ENCODE measurements at regions not wholly inside any gene's neighbourhood (a gene's known extent, or its start where the extent isn't known, plus 50 kb on each side); places are given as distances from the start of the nearest gene placed in this dataset.
"Not testable (repeated sequence)": the region's sequence is repeated elsewhere in the genome, so short reads cannot be mapped to it uniquely, and the experiment has no call there.

DNA sequence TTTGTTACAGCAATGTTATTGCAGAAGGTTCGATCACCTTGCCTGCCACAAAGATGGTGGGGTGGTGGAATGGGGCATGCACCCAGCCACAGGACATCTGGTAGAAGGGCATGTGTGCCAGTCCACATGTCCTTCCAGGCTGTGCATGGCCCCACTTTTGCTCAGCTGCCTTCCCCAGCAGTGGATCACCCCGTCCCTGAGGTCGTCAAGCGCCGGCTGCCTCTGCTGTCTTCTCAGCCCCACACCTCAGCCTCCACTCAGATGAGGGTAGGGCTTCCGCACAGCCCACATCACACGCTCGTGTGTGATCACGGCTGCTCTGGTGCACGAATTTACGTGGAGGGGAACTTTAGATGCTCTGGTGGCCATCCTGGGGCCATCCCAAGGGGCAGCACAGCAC lies 109.5 kb upstream of the PMEPA1 start:
- H3K27ac Mint-ChIP-seq (ENCODE audit: unreplicated experiment): peak overlapping the region; percentile 9

DNA sequence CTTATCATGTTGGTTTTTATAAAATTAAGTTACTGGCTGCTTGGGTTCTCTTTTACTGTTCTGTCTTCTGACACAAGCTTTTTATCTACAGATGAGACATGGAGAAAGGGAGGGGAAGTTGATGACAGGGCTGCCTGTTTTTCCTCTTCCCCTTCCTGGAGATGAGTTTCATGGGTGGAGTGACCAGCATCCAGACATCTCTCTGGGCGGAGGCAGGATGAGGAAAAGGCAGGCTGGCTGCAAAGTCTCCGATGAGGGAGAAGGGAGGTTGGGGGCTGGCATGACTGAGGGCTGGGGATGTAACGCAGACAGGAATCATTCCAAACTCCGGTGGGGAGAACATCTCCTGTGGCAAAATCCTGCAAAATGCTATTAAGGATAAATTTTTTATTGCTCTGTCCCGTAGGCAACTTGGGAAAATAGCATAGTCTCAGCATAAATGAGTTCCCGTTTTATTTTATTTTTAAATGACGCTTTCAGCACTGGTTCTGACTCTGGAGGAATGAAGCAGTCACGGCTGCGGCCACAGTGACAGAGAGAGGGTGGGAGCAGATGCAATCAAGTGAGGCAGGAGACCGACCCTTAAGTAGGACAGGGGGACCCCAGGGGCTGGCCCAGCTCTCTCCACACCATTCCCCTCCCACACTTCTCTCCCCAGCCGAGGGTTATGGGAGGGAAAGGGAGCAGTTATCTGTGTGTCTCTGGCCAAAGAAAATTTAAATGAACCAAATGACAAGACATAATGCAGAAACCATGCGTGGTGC lies 108.8 kb upstream of the PMEPA1 start:
- Mint-ChIP-seq H3K4me3 (ENCODE audit: unreplicated experiment) (no peak overlapping the region), H3K27me3 (ENCODE audit: unreplicated experiment) (peaks cover 5% of the 10 kb centered on the region), H3K36me3 (ENCODE audit: unreplicated experiment) (no peaks in the 10 kb centered on the region), H3K27ac (ENCODE audit: unreplicated experiment) (peak overlapping the region; percentile 3), H3K9me3 (ENCODE audit: unreplicated experiment) (peaks cover 2% of the 10 kb centered on the region), H3K4me1 (ENCODE audit: low read depth, unreplicated experiment) (peaks cover 29% of the 10 kb centered on the region)
- TF ChIP-seq CTCF (IDR thresholded peaks at IDR 0.05; ENCODE audit: partially characterized antibody, unreplicated experiment): no peak
- DNase-seq: no peak

More for the DNA sequence above, 109.5 kb upstream of the PMEPA1 start:
- TF ChIP-seq CTCF (IDR thresholded peaks at IDR 0.05; ENCODE audit: partially characterized antibody, unreplicated experiment): no peak
- peaks cover 5% of the 10 kb centered on the region for H3K27me3 Mint-ChIP-seq (ENCODE audit: unreplicated experiment)
- H3K4me3 Mint-ChIP-seq (ENCODE audit: unreplicated experiment): peak overlapping the region; percentile 53
- H3K4me1 Mint-ChIP-seq (ENCODE audit: low read depth, unreplicated experiment): peaks cover 25% of the 10 kb centered on the region
- no peak for DNase-seq
- no peaks in the 10 kb centered on the region for H3K36me3 Mint-ChIP-seq (ENCODE audit: unreplicated experiment)
- no peaks in the 10 kb centered on the region for H3K9me3 Mint-ChIP-seq (ENCODE audit: unreplicated experiment)

GRCh38 chr20:57815405-57815804 lies 105.6 kb upstream of the PMEPA1 start:
- Mint-ChIP-seq H3K9me3 (ENCODE audit: unreplicated experiment) (peaks cover 2% of the 10 kb centered on the region), H3K27me3 (ENCODE audit: unreplicated experiment) (peaks cover 5% of the 10 kb centered on the region), H3K27ac (ENCODE audit: unreplicated experiment) (no peak overlapping the region), H3K36me3 (ENCODE audit: unreplicated experiment) (no peaks in the 10 kb centered on the region), H3K4me1 (ENCODE audit: low read depth, unreplicated experiment) (peaks cover 50% of the 10 kb centered on the region), H3K4me3 (ENCODE audit: unreplicated experiment) (no peak overlapping the region)
- no peak for DNase-seq
- no peak for TF ChIP-seq CTCF (IDR thresholded peaks at IDR 0.05; ENCODE audit: partially characterized antibody, unreplicated experiment)

GRCh38 chr20:57814529-57814928 lies 104.7 kb upstream of the PMEPA1 start:
- Mint-ChIP-seq H3K4me1 (ENCODE audit: low read depth, unreplicated experiment) (peaks cover 45% of the 10 kb centered on the region), H3K4me3 (ENCODE audit: unreplicated experiment) (peak overlapping the region; percentile 25), H3K9me3 (ENCODE audit: unreplicated experiment) (peaks cover 3% of the 10 kb centered on the region), H3K36me3 (ENCODE audit: unreplicated experiment) (no peaks in the 10 kb centered on the region), H3K27me3 (ENCODE audit: unreplicated experiment) (peaks cover 5% of the 10 kb centered on the region), H3K27ac (ENCODE audit: unreplicated experiment) (peak overlapping the region; percentile 33)
- TF ChIP-seq CTCF (IDR thresholded peaks at IDR 0.05; ENCODE audit: partially characterized antibody, unreplicated experiment): no peak
- no peak for DNase-seq

GRCh38 chr20:57813509-57814269 lies 103.9 kb upstream of the PMEPA1 start:
- no peak for TF ChIP-seq CTCF (IDR thresholded peaks at IDR 0.05; ENCODE audit: partially characterized antibody, unreplicated experiment)
- H3K27me3 Mint-ChIP-seq (ENCODE audit: unreplicated experiment): peaks cover 5% of the 10 kb centered on the region
- H3K4me1 Mint-ChIP-seq (ENCODE audit: low read depth, unreplicated experiment): peaks cover 37% of the 10 kb centered on the region
- H3K36me3 Mint-ChIP-seq (ENCODE audit: unreplicated experiment): no peaks in the 10 kb centered on the region
- DNase-seq: no peak
- peaks cover 3% of the 10 kb centered on the region for H3K9me3 Mint-ChIP-seq (ENCODE audit: unreplicated experiment)
- peak overlapping the region; percentile 97 for H3K27ac Mint-ChIP-seq (ENCODE audit: unreplicated experiment)
- peak overlapping the region; percentile 32 for H3K4me3 Mint-ChIP-seq (ENCODE audit: unreplicated experiment)

- H3K9me3 Mint-ChIP-seq (ENCODE audit: unreplicated experiment); H3K27me3 Mint-ChIP-seq (ENCODE audit: unreplicated experiment); DNase-seq; H3K36me3 Mint-ChIP-seq (ENCODE audit: unreplicated experiment): not testable (repeated sequence)
- Mint-ChIP-seq H3K27ac (ENCODE audit: unreplicated experiment) (peak overlapping the region; percentile 97), H3K4me1 (ENCODE audit: low read depth, unreplicated experiment) (peaks cover 34% of the 10 kb centered on the region), H3K4me3 (ENCODE audit: unreplicated experiment) (peak overlapping the region; percentile 71)
Measured at GRCh38 chr20:57812632-57813031, 102.8 kb upstream of the PMEPA1 start.

Data from glutamatergic neuron (in vitro differentiated cells).